ENCODE measurements at regions not wholly inside any gene's neighbourhood (a gene's known extent, or its start where the extent isn't known, plus 50 kb on each side); places are given as distances from the start of the nearest gene placed in this dataset.

DNA sequence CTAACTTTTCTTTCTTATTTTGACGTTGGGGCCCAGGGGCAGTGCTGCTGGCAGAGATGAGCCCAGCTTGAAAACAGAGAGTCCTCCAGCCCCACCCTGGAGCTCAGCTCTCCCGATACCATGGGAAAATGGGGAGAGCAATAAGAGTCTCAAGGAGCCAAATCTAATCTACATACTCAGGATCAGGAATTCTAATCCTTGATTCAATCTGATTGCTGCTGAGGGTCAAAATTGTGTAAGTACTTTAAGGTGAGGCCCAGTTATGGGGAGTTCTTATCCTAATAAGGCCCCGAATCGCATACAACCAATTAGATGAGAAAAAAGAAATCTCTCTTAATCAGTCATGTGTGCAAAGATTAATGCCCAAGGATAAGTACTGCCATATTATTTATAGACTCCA is 202.9 kb downstream of the FAM76B start:
- Histone ChIP-seq H3K36me3 (ENCODE audit: control insufficient read depth, insufficient read depth, low read length) (no peaks in the 10 kb centered on the region), H3K4me1 (no peaks in the 10 kb centered on the region), H3K9me3 (no peaks in the 10 kb centered on the region), H3K4me3 (ENCODE audit: low read depth, low read length) (no peak overlapping the region), H3K27me3 (replicated peaks; ENCODE audit: control insufficient read depth, insufficient read depth, low read length) (no peaks in the 10 kb centered on the region)
- no peak for DNase-seq
- Mint-ChIP-seq H3K4me1 (ENCODE audit: low read depth, unreplicated experiment) (no peaks in the 10 kb centered on the region), H3K27me3 (ENCODE audit: insufficient read depth, unreplicated experiment) (peaks cover 7% of the 10 kb centered on the region), H3K36me3 (ENCODE audit: insufficient read depth, unreplicated experiment) (no peaks in the 10 kb centered on the region), H3K27ac (ENCODE audit: unreplicated experiment) (no peak overlapping the region), H3K4me3 (ENCODE audit: unreplicated experiment) (no peak overlapping the region), H3K9me3 (ENCODE audit: unreplicated experiment) (peaks cover 9% of the 10 kb centered on the region)
- no TSS peak for BruUV-seq (replicated peaks)
- ChIA-PET POLR2A (no interaction called here), CTCF (no interaction called here)
- intact Hi-C loops (cut with micrococcal nuclease; ENCODE audit: unreplicated experiment), result no loop called here
- TF ChIP-seq, protein P1, sequence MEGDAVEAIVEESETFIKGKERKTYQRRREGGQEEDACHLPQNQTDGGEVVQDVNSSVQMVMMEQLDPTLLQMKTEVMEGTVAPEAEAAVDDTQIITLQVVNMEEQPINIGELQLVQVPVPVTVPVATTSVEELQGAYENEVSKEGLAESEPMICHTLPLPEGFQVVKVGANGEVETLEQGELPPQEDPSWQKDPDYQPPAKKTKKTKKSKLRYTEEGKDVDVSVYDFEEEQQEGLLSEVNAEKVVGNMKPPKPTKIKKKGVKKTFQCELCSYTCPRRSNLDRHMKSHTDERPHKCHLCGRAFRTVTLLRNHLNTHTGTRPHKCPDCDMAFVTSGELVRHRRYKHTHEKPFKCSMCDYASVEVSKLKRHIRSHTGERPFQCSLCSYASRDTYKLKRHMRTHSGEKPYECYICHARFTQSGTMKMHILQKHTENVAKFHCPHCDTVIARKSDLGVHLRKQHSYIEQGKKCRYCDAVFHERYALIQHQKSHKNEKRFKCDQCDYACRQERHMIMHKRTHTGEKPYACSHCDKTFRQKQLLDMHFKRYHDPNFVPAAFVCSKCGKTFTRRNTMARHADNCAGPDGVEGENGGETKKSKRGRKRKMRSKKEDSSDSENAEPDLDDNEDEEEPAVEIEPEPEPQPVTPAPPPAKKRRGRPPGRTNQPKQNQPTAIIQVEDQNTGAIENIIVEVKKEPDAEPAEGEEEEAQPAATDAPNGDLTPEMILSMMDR (IDR thresholded peaks at IDR 0.05; ENCODE audit: insufficient read depth in 1 of 2, low read depth in 1 of 2, low read length in 1 of 2, severe bottlenecking in 1 of 2, unreplicated experiment in 1 of 2), result no peak

GRCh38 chr11:95586155-95586554 is 203.4 kb downstream of the FAM76B start:
- no peak overlapping the region for H3K4me3 Mint-ChIP-seq (ENCODE audit: unreplicated experiment)
- H3K9me3 ChIP-seq, result no peaks in the 10 kb centered on the region
- no peak for DNase-seq
- no TSS peak for BruUV-seq (replicated peaks)
- H3K4me3 ChIP-seq (ENCODE audit: low read depth, low read length), result no peak overlapping the region
- intact Hi-C loops (cut with micrococcal nuclease; ENCODE audit: unreplicated experiment), result no loop called here
- H3K36me3 ChIP-seq (ENCODE audit: control insufficient read depth, insufficient read depth, low read length), result no peaks in the 10 kb centered on the region
- POLR2A ChIA-PET, result no interaction called here
- H3K4me1 Mint-ChIP-seq (ENCODE audit: low read depth, unreplicated experiment), result no peaks in the 10 kb centered on the region
- H3K4me1 ChIP-seq, result no peaks in the 10 kb centered on the region
- H3K27me3 ChIP-seq (replicated peaks; ENCODE audit: control insufficient read depth, insufficient read depth, low read length), result no peaks in the 10 kb centered on the region
- peaks cover 9% of the 10 kb centered on the region for H3K9me3 Mint-ChIP-seq (ENCODE audit: unreplicated experiment)
- no peaks in the 10 kb centered on the region for H3K36me3 Mint-ChIP-seq (ENCODE audit: insufficient read depth, unreplicated experiment)
- no peak overlapping the region for H3K27ac Mint-ChIP-seq (ENCODE audit: unreplicated experiment)
- H3K27me3 Mint-ChIP-seq (ENCODE audit: insufficient read depth, unreplicated experiment), result peaks cover 5% of the 10 kb centered on the region
- CTCF ChIA-PET, result no interaction called here
- TF ChIP-seq, protein P1 (IDR thresholded peaks at IDR 0.05; ENCODE audit: insufficient read depth in 1 of 2, low read depth in 1 of 2, low read length in 1 of 2, severe bottlenecking in 1 of 2, unreplicated experiment in 1 of 2), result no peak

DNA sequence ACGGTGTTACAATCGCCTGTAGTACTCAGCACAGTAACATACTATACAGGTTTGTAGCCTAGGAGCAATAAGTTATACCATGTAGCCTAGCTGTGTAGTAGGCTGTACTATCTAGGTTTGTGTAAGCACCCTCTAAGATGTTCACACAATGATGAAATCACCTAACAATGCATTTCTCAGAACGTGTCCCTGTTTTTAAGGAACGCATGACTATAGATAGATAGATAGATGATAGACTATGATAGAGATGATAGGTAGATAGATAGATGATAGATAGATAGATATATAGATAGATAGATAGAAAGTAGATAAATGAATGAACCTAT is 203.9 kb downstream of the FAM76B start:
- Mint-ChIP-seq H3K27ac (ENCODE audit: unreplicated experiment) (no peak overlapping the region), H3K27me3 (ENCODE audit: insufficient read depth, unreplicated experiment) (peaks cover under 1% of the 10 kb centered on the region), H3K4me1 (ENCODE audit: low read depth, unreplicated experiment) (no peaks in the 10 kb centered on the region), H3K9me3 (ENCODE audit: unreplicated experiment) (peaks cover 9% of the 10 kb centered on the region), H3K4me3 (ENCODE audit: unreplicated experiment) (no peak overlapping the region), H3K36me3 (ENCODE audit: insufficient read depth, unreplicated experiment) (no peaks in the 10 kb centered on the region)
- intact Hi-C loops (cut with micrococcal nuclease; ENCODE audit: unreplicated experiment), result no loop called here
- no peaks in the 10 kb centered on the region for H3K4me1 ChIP-seq
- H3K4me3 ChIP-seq (ENCODE audit: low read depth, low read length), result no peak overlapping the region
- H3K27me3 ChIP-seq (replicated peaks; ENCODE audit: control insufficient read depth, insufficient read depth, low read length), result no peaks in the 10 kb centered on the region
- no peaks in the 10 kb centered on the region for H3K9me3 ChIP-seq
- no peaks in the 10 kb centered on the region for H3K36me3 ChIP-seq (ENCODE audit: control insufficient read depth, insufficient read depth, low read length)
- CTCF ChIA-PET, result no interaction called here
- POLR2A ChIA-PET, result no interaction called here
- TF ChIP-seq, protein P1 (IDR thresholded peaks at IDR 0.05; ENCODE audit: insufficient read depth in 1 of 2, low read depth in 1 of 2, low read length in 1 of 2, severe bottlenecking in 1 of 2, unreplicated experiment in 1 of 2), result no peak
- BruUV-seq (replicated peaks), result no TSS peak
- no peak for DNase-seq

Data from Caco-2 (cell line).